DND-41 (cell line): ENCODE measurements at regions not wholly inside any gene's neighbourhood (a gene's known extent, or its start where the extent isn't known, plus 50 kb on each side); places are given as distances from the start of the nearest gene placed in this dataset.

Experiments
- CTCF ChIP-seq: IDR thresholded peaks from 2 replicates; pipeline ENCODE4 v1.5.1; 2012; ENCODE audit warnings: borderline replicate concordance, low read length, moderate library complexity, mild to moderate bottlenecking; ENCODE audit not compliant: poor library complexity, severe bottlenecking; ENCODE audit errors: extremely low read depth
- EZH2 ChIP-seq: IDR thresholded peaks from 3 replicates; pipeline ENCODE4 v1.6.1; 2012; ENCODE audit warnings: borderline replicate concordance, low read depth, mild to moderate bottlenecking, moderate library complexity, low read length, inconsistent platforms; ENCODE audit not compliant: severe bottlenecking

GRCh38 chr13:106762708-106763107 lies 194.8 kb upstream of the ARGLU1 start:
- TF ChIP-seq EZH2 (no peak), CTCF (no peak)
